Stimulated activated CD4-positive, alpha-beta T cell treated with anti-CD3 and anti-CD28 coated beads, Interleukin-4, amount 100 ng/mL, for 4 hours (primary cell): ENCODE measurements at regions not wholly inside any gene's neighbourhood (a gene's known extent, or its start where the extent isn't known, plus 50 kb on each side); places are given as distances from the start of the nearest gene placed in this dataset.
"Not testable (repeated sequence)": the region's sequence is repeated elsewhere in the genome, so short reads cannot be mapped to it uniquely, and the experiment has no call there.

Experiments
- DNase-seq, 2 experiments: peaks; one replicate each; pipeline ENCODE4 v3.0.0-alpha.2; 2020

DNA sequence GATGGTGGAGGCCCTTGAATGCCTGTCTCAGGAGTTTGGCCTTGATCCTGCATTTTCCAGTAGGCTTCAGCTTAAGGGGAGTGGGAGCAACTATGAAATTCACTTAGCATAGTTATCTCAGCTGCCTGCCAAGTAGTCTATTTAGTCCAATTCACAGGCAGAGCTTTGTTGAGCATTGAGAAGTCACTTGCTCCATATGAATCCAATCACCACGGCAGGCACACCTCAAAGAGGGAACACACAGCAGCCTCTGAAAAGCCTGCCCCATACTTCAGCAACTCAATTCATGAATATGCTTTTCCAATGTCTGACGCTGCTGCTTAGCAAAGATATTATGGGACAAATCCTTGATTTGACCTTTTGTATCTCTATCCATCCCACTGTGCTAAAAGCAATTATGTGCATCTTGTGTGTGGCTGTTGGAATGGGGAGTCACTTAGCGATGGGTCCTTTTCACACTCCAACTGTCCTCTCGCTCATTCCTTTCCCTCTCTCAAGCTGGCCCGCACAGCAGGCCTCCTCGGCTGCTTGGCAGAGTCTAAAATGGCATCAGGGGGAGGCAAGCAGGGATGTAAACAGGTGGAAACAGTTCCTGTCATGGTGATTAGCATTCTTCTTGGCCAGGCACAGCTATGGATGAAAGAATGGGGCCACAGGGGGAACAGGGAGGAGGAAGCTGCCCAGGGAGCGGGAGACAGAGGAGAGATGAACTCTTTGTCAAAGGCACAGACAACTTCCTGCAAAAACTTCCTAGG lies 56.0 kb upstream of the LRPPRC start:
- no peak for DNase-seq

DNA sequence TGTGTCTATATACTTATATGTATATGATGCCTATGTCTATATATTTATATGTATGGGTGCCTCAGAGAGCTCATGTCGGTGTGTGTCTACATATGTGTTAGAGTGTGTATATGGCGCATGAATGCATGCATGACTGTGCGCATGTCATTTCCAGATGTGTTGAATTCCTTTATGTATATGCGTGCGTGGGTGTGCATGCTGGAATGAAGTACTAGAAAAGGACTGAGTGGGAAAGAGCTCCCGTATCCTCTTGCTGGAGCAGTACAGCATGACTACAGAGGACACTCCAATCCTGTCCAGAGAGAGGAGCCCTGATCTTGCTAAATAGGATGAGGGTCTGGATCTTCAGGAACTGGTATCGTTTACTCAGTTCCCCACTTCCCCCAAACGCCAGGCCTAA lies 56.8 kb upstream of the LRPPRC start:
- no peak for DNase-seq

- no peak for DNase-seq
Observed at GRCh38 chr2:44053052-44053451, 57.3 kb upstream of the LRPPRC start.

DNA sequence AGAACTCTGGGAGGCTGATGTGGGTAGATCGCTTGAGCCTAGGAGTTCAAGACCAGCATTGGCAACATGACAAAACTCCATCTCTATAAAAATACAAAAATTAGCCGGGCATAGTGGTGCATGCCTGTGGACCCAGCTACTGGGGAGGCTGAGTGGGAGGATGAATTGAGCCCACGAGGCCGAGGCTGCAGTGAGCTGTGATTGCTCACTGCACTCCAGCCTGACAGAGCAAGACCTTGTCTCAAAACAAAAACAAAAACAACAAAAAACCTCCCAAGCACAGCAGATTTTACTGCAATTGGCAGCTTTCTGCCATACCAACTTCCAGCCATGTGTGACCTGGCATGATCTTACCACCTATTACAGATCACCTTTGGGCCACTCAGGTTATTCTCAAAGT lies 57.7 kb upstream of the LRPPRC start:
- DNase-seq, result no peak

GRCh38 chr2:44055229-44055628 lies 59.4 kb upstream of the LRPPRC start:
- no peak for DNase-seq

DNA sequence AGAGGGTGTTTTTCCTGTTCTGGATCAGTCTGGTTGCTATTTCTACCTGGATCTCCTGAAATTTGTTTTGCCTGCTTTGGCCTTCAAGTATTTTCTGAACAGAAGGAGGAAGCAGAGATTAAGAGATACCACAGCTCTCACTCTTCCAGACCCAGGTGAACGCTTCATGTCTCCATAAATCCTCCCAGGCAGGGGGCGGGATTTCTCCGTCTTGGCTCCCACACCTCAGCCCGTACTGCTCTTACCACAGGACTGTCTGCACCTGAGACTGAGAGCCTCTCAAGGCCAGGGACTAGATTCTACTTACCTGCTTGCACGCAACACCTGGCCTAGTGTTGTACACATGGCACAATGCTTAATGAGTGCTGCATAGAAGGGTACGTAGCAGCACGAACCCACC lies 59.9 kb upstream of the LRPPRC start:
- DNase-seq, result no peak

DNA sequence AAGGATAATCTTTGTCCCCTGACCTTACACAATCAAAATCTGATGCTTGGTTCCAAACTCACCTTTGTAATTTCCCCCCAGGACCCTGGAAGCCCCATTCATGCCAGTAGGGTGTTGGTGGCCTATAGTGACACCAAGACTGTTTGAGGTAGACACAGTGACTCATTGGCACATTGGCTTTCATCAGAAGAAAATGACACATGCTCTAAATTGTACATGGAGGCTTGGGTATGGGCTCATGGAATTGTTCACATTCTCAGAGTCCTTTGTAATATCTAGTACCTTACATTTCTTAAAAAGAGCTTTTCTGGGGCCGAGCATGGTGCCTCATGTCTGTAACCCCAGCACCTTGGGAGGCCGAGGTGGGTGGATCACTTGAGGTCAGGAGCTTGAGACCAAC lies 61.2 kb upstream of the LRPPRC start:
- DNase-seq, result no peak

DNA sequence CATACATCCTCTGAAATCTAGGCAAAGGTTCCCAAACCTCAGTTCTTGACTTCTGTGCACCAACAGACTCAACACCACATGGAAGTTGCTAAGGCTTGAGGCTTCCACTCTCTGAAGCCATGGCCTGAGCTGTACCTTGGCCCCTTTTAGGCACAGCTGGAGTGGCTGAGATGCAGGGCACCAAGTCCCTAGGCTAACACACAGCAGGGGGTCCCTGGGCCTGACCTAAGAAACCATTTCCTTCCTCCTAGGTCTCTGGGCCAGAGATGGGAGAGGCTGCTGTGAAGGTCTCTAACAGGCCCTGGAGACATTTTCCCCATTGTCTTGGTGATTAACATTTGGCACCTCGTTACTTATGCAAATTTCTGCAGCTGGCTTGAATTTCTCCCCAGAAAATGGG lies 64.5 kb upstream of the LRPPRC start:
- DNase-seq, result not testable (repeated sequence)

DNA sequence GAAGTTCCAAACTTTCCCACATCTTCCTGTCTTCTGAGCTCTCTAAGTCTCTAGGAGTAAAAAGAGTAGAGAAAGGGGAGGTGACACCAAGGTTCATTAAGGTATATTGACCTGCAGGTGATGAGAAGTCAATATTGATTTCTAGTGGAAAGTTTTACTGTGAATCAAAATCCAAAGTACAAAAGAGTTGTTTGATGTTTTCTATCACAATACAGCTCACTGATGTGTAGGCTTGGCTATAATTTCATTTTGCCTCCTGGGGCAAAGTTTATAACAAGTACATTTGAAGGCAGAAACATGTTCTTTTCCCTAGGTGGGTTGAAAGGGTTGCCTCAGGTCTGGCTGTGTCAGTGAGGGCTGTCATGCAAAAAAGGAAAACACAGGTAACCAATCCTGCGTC lies 65.2 kb upstream of the LRPPRC start:
- no peak for DNase-seq

DNA sequence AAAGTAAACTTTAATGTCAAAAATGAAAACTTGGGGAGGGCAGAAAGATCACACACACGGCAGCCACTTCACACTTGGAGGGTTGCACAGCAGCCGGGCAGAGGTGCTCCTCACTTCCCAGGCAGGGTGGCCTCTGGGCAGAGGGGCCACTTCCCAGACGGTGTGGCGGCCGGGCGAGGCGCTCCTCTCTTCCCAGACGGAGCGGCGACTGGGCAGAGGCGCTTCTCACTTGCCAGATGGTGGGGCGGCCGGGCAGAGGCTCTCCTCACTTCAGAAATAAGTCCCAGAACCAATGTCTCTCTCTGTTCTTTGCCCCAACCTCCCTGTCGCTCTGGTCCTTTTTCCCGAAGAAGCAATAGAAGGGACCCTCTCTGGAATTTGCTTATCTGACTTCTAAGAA lies 65.7 kb upstream of the LRPPRC start:
- no peak for DNase-seq

DNA sequence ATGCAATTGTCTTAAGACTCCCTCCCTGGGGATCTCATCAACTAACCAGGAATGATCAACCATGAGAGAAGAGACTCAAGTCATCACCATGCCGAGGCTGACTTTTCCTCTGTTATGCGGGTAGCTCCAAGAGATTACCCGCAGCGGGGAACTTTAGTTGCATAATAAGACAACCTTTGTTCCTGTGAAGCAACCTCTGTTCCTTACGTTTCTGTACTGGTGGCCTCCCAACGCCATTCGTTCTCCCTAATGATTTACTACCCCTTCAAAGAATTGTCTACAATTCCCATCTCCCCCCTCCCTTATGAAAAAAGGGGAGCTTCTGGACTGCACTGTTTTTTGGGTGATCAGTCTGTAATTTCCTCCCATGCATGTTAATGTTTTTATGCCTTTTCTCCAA lies 66.1 kb upstream of the LRPPRC start:
- DNase-seq, result no peak

GRCh38 chr2:44063033-44063432 lies 67.2 kb upstream of the LRPPRC start:
- DNase-seq, result no peak

DNA sequence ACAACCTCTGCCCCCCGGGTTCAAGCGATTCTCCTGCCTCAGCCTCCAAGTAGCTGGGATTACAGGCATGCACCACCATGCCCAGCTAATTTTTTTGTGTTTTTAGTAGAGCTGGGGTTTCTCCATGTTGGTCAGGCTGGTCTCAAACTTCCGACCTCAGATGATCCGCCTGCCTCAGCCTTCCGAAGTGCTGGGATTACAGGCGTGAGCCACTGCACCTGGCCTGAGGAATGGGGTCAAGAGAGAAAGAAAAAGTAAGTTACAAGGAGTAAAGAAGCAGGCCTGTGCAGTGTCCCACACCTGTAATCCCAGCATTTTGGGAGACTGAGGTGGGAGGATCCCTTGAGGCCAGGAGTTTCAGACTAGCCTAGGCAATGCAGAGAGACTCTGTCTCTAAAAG lies 68.5 kb upstream of the LRPPRC start:
- DNase-seq, result not testable (repeated sequence)

DNA sequence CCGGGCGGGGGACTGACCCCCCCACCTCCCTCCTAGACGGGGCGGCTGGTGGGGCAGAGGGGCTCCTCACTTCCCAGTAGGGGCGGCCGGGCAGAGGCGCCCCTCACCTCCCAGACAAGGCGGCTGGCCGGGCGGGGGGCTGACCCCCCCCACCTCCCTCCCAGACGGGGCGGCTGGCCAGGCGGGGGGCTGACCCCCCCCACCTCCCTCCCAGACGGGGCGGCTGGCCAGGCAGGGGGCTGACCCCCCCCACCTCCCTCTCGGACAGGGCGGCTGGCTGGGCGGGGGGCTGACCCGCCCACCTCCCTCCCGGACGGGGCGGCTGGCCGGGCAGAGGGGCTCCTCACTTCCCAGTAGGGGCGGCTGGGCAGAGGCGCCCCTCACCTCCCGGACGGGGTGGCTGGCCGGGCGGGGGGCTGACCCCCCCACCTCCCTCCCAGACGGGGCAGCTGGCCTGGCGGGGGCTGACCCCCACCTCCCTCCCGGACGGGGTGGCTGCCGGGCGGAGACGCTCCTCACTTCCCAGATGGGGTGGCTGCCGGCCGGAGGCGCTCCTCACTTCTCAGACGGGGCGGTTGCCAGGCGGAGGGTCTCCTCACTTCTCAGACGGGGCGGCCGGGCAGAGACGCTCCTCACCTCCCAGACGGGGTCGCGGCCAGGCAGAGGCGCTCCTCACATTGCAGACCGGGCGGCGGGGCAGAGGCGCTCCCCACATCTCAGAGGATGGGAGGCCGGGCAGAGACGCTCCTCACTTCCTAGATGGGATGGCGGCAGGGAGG lies 71.4 kb upstream of the LRPPRC start:
- not testable (repeated sequence) for DNase-seq

GRCh38 chr2:44067791-44068181 lies 72.0 kb upstream of the LRPPRC start:
- not testable (repeated sequence) for DNase-seq

DNA sequence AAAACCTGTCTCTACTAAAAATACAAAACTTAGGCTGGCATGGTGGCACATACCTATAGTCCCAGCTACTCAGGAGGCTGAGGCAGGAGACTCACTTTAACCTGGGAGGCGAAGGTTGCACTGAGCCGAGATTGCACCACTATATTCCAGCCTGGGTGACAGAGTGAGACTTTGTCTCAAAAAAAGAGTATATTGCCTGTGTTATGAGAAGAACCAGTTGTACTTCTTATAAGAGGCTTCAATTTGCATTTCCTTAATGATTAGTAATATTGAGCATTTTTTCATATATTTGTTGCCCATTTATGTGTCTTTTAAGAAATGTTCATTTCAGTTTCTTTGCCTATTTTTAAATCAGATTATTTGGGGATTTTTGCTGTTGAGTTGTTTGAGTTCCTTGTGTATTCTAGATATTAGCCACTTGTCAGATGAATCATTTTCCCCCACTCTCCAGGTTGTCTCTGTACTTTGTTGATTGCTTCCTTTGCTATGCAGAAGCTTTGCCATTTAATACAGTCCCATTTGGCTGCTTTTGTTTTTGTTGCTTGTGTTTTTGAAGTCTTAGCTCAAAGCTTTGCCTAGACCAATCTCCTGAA lies 75.8 kb upstream of the LRPPRC start:
- DNase-seq, result no peak

DNA sequence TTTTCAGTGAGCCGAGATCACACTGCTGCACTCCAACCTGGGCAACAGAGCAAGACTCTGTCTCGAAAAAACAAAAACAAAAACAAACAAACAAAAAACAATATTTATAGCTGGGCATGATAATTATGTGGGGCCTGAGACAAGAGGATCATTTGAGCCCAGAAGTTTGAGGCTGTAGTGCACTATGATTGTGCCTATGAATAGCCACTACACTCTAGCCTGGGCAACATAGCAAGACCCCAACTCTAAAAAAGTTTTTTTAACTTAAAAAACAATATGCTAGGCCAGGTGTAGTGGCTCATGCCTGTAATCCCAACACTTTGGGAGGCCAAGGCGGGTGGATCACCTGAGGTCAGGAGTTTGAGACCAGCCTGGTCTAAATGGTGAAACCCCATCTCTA lies 77.9 kb upstream of the LRPPRC start:
- DNase-seq, result not testable (repeated sequence)

DNA sequence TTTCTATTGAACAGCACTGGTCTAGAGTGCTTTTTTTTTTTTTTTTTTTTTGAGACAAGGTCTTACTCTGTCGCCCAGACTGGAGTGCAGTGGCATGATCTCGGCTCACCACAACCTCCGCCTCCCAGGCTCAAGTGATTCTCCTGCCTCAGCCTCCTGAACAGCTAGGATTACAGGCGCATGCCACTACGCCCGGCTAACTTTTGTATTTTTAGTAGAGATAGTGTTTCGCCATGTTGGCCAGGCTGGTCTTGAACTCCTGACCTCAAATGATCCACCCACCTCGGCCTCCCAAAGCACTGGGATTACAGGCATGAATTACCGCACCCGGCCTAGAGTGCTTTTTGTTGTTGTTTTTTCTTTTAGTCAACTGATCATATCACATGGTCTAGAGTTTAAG lies 79.0 kb upstream of the LRPPRC start:
- not testable (repeated sequence) for DNase-seq

DNA sequence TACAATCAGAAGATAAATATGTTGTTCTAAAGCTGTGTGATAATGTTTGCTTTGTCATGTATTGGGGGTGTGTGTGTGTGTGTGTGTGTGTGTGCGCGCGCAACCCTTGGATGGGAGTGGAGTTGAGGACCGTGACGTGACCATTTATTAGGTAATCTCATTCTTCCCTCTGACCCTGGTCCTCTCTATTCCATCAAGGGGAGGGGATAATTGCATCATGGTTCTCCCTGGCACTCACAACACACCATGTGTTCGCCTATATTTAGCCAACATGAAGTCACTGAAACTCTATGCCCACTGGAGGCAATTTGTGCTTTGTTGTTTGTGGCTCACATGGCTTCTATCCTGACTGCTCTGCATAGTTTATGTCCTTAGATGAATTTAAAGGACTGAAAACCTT lies 79.8 kb upstream of the LRPPRC start:
- no peak for DNase-seq

DNA sequence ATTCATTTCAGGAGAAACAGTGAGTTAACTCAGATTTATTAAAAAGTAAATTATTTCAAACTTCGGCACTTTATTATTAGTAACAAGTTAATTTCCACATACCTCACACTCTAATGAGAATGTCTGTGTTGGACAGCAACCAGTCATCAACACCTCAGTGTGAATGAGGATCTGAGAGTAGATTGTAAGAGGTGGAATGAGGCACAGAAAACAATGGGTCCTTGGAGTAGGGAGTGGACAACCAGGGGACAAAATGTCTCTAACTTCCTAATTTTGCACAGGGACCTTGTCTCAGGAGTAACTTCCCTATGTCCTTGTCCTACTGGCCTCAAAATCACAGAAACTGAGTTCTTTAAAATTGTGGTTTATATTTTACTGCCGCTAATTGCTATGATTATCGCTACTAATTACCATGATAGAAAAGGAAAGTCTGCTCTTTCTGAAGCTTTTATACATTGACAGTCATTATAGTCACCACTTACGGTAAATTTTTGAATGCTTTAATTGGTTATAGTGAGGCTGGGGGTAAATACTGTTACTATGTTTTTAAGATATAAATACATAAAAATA lies 82.2 kb upstream of the LRPPRC start:
- no peak for DNase-seq

- no peak for DNase-seq
Observed at GRCh38 chr2:44079686-44080085, 83.9 kb upstream of the LRPPRC start.

DNA sequence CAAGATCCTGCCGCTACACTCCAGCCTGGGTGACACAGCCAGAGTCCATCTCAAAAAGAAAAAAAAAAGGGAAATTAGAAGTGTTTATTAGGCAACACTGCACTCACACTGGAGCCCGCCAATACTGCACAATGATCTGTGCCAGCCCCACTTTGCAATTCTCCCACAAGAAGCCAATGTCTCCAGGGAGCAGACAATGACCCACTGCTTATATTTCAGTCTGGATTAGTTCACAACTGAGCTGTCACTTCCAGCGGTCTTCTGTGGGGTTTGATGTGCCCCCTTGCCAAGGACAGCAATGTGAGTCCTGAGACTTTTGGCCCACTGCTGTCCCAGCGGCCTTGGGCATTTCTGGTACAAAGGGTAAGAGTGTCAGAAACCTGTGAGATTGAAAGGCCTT lies 85.6 kb upstream of the PPM1B start:
- no peak for DNase-seq

DNA sequence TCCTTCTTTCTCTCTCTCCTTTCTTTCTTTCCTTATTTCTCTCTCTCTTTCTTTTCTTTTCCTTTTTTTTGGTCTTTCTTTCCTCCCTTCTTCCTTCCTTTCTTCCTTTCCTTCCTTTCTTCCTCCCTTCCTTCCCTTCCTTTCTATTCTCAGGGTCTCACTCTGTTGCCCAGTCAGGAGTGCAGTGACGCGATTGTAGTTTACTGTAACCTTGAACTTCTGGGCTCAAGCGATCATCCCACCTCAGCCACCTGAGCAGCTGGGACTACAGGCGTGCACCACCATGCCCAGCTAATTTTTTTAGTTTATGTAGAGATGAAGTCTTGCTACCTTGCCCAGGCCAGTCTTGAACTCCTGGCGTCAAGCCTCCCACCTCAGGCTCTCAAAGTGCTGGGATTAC lies 83.8 kb upstream of the PPM1B start:
- no peak for DNase-seq

DNA sequence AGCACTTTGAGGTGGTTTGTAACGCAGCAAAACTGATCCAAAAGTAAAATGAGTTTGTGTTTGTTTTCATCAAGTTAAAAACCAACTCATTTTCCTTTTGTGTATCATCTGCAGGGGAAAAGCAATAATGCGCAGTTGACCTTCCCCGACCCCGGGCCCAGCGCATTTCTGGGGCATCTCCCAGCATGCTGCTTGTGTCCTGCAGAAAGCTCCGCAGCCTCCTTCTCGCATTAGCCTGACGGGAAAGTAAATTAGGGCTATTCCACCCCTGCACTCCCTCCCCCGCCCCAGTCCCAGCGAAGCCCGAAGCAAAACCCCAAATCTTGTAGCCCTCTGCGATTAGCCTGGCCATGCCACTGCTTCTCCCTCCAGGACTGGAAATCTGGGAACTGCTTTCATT lies 82.0 kb upstream of the PPM1B start:
- no peak for DNase-seq
